ENCODE measurements at regions not wholly inside any gene's neighbourhood (a gene's known extent, or its start where the extent isn't known, plus 50 kb on each side); places are given as distances from the start of the nearest gene placed in this dataset.

DNA sequence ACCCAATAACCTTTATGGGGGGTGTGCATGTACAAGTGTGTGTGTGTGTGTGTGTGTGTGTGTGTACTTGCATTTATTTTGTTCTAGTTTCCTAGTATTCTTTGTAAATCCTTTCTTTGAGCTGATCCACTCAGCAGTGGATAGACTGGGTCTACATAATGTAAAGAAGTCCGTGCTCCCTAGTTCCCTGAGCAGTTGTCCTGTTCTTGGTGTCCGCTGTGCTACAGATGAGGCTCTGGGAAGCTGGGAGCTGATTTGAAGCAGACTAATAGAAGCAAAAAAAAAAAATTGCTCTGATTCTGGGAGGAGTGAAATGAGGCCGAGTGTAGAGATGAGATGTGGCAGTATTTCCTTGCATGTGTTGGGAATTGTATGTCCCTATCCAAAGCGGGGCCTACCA, 150.4 kb upstream of the WSCD2 start:
- H3K4me3 ChIP-seq (ENCODE audit: control insufficient read depth in 2 of 3, extremely low read depth in 1 of 3, insufficient read depth in 2 of 3, low read depth in 1 of 3, low read length in 3 of 3): no peak overlapping the region
- TF ChIP-seq, protein P1, sequence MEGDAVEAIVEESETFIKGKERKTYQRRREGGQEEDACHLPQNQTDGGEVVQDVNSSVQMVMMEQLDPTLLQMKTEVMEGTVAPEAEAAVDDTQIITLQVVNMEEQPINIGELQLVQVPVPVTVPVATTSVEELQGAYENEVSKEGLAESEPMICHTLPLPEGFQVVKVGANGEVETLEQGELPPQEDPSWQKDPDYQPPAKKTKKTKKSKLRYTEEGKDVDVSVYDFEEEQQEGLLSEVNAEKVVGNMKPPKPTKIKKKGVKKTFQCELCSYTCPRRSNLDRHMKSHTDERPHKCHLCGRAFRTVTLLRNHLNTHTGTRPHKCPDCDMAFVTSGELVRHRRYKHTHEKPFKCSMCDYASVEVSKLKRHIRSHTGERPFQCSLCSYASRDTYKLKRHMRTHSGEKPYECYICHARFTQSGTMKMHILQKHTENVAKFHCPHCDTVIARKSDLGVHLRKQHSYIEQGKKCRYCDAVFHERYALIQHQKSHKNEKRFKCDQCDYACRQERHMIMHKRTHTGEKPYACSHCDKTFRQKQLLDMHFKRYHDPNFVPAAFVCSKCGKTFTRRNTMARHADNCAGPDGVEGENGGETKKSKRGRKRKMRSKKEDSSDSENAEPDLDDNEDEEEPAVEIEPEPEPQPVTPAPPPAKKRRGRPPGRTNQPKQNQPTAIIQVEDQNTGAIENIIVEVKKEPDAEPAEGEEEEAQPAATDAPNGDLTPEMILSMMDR (optimal IDR thresholded peaks at IDR 0.05 in 1 of 3, IDR thresholded peaks at IDR 0.05 in 1 of 3, conservative IDR thresholded peaks at IDR 0.05 in 1 of 3; ENCODE audit: extremely low read depth in 1 of 3, insufficient read depth in 2 of 3, low read length in 3 of 3): no peak
- TF ChIP-seq EZH2 (IDR thresholded peaks at IDR 0.05; ENCODE audit: low read length): no peak
- H3K4me2 ChIP-seq (ENCODE audit: control insufficient read depth, extremely low read depth, insufficient read depth, low read depth, low read length): no peak overlapping the region
- no peak for FAIRE-seq
- no peaks in the 10 kb centered on the region for H3K9me1 ChIP-seq (ENCODE audit: control insufficient read depth, extremely low read depth, insufficient read depth, low read length)
- no peak overlapping the region for H3K9ac ChIP-seq (ENCODE audit: control insufficient read depth, extremely low read depth, insufficient read depth, low read length)
- DNase-seq (ENCODE audit: low read depth, low spot score): no peak
- H3K27ac ChIP-seq (ENCODE audit: control insufficient read depth, insufficient read depth, low read length): no peak overlapping the region
- H3K9me3 ChIP-seq (ENCODE audit: control insufficient read depth, low read depth, low read length): no peaks in the 10 kb centered on the region
- H3K79me2 ChIP-seq (ENCODE audit: control insufficient read depth, insufficient read depth, low read length): no peaks in the 10 kb centered on the region
- H2AFZ ChIP-seq (ENCODE audit: control insufficient read depth, low read length): no peak overlapping the region
- no peaks in the 10 kb centered on the region for H4K20me1 ChIP-seq (ENCODE audit: control insufficient read depth, extremely low read depth, insufficient read depth, low read length)
- no peaks in the 10 kb centered on the region for H3K27me3 ChIP-seq (ENCODE audit: control insufficient read depth, extremely low read depth, insufficient read depth, low read length)
- H3K4me1 ChIP-seq (ENCODE audit: control insufficient read depth, extremely low read depth, insufficient read depth, low read length): no peaks in the 10 kb centered on the region
- no peaks in the 10 kb centered on the region for H3K36me3 ChIP-seq (ENCODE audit: control insufficient read depth in 2 of 2, extremely low read depth in 1 of 2, insufficient read depth in 2 of 2, low read length in 2 of 2)
- dilution Hi-C loops (cut with MboI; ENCODE audit: extremely low pct_ligation_motif_present, low sequenced_read_pairs): no loop called here

DNA sequence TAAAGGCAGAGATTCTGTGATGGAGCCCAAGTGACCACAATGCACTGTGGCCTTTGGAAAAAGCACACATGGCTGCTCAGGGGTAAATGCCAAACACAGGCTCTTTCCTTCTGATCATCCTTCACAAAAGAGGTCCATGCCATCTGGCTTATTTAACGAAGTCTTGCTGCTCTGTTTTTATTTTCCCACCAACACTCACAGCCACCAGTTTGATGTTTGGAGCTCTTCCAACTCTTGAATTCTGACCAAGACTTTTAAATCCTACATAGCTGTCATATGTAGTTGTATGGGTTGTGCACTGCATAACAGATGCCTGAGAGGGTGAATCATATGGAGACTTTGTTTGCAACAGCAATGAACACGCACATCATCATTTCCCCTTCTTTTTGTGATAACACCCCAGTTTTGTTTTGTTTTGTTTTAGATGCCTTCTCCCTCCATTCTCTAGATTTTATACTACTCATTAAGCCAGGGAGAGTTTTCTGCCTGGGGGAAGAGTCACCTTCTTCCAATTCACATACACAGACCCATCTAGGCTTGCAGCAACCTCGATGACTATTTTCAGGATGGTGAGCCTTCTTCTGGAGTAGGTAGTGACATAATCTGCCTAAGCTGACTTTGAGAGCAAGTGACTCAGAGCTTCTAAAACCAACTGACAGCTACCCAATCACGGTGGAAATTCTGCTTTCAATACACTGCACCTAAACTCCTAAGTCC, 145.2 kb upstream of the WSCD2 start:
- FAIRE-seq: no peak
- TF ChIP-seq EZH2 (IDR thresholded peaks at IDR 0.05; ENCODE audit: low read length): no peak
- TF ChIP-seq, protein P1 (optimal IDR thresholded peaks at IDR 0.05 in 1 of 3, IDR thresholded peaks at IDR 0.05 in 1 of 3, conservative IDR thresholded peaks at IDR 0.05 in 1 of 3; ENCODE audit: extremely low read depth in 1 of 3, insufficient read depth in 2 of 3, low read length in 3 of 3): no peak
- dilution Hi-C loops (cut with MboI; ENCODE audit: extremely low pct_ligation_motif_present, low sequenced_read_pairs): no loop called here
- Histone ChIP-seq H3K27ac (ENCODE audit: control insufficient read depth, insufficient read depth, low read length) (no peak overlapping the region), H3K27me3 (ENCODE audit: control insufficient read depth, extremely low read depth, insufficient read depth, low read length) (no peaks in the 10 kb centered on the region), H3K4me2 (ENCODE audit: control insufficient read depth, extremely low read depth, insufficient read depth, low read depth, low read length) (no peak overlapping the region), H3K9ac (ENCODE audit: control insufficient read depth, extremely low read depth, insufficient read depth, low read length) (no peak overlapping the region), H3K9me3 (ENCODE audit: control insufficient read depth, low read depth, low read length) (no peaks in the 10 kb centered on the region), H3K4me3 (ENCODE audit: control insufficient read depth in 2 of 3, extremely low read depth in 1 of 3, insufficient read depth in 2 of 3, low read depth in 1 of 3, low read length in 3 of 3) (no peak overlapping the region), H3K4me1 (ENCODE audit: control insufficient read depth, extremely low read depth, insufficient read depth, low read length) (no peaks in the 10 kb centered on the region), H2AFZ (ENCODE audit: control insufficient read depth, low read length) (no peak overlapping the region), H3K9me1 (ENCODE audit: control insufficient read depth, extremely low read depth, insufficient read depth, low read length) (no peaks in the 10 kb centered on the region), H3K36me3 (ENCODE audit: control insufficient read depth in 2 of 2, extremely low read depth in 1 of 2, insufficient read depth in 2 of 2, low read length in 2 of 2) (no peaks in the 10 kb centered on the region), H3K79me2 (ENCODE audit: control insufficient read depth, insufficient read depth, low read length) (no peaks in the 10 kb centered on the region), H4K20me1 (ENCODE audit: control insufficient read depth, extremely low read depth, insufficient read depth, low read length) (no peaks in the 10 kb centered on the region)
- no peak for DNase-seq (ENCODE audit: low read depth, low spot score)
